ENCODE measurements at regions not wholly inside any gene's neighbourhood (a gene's known extent, or its start where the extent isn't known, plus 50 kb on each side); places are given as distances from the start of the nearest gene placed in this dataset.

GRCh38 chr7:41298409-41298808 lies 404.5 kb downstream of the INHBA start:
- Mint-ChIP-seq H3K4me1 (no peaks in the 10 kb centered on the region), H3K4me3 (no peak overlapping the region), H3K27ac (no peak overlapping the region), H3K9me3 (ENCODE audit: insufficient read depth) (no peaks in the 10 kb centered on the region), H3K27me3 (no peaks in the 10 kb centered on the region)
- H3K9ac ChIP-seq (ENCODE audit: low read length), result no peak overlapping the region
- H3K4me1 ChIP-seq (ENCODE audit: control insufficient read depth in 2 of 2, insufficient read depth in 2 of 2, low read length in 2 of 2), result no peaks in the 10 kb centered on the region
- WGBS (ENCODE audit: insufficient coverage), result 80% methylated on average over 1 of the region's 2 CpGs
- ATAC-seq (ENCODE audit: low read depth), result no peak
- H2AFZ ChIP-seq (ENCODE audit: insufficient read depth, low read depth, low read length, poor library complexity, severe bottlenecking), result no peak overlapping the region
- ChIA-PET POLR2A (no interaction called here), CTCF (no interaction called here)
- H3K4me3 ChIP-seq (ENCODE audit: control extremely low read depth in 1 of 5, extremely low read depth in 1 of 5, insufficient read depth in 1 of 5, low read depth in 2 of 5, low read length in 4 of 5), result no peak overlapping the region
- no peaks in the 10 kb centered on the region for H3K9me3 ChIP-seq (ENCODE audit: control extremely low read depth in 1 of 3, control insufficient read depth in 2 of 3, insufficient read depth in 1 of 3, low read length in 2 of 3)
- TF ChIP-seq CTCF (IDR thresholded peaks at IDR 0.05) (no peak), EZH2 (IDR thresholded peaks at IDR 0.05; ENCODE audit: borderline replicate concordance, insufficient read depth, low read depth, low read length, poor library complexity, severe bottlenecking) (no peak)
- no peak overlapping the region for H3K27ac ChIP-seq (ENCODE audit: low read length in 2 of 2)
- no peaks in the 10 kb centered on the region for H3K79me2 ChIP-seq (ENCODE audit: control insufficient read depth, insufficient read depth, low read length)
- DNase-seq, result no peak
- no peak overlapping the region for H3K4me2 ChIP-seq (replicated peaks; ENCODE audit: low read depth, low read length, poor library complexity, severe bottlenecking)
- no peaks in the 10 kb centered on the region for H3K27me3 ChIP-seq (replicated peaks in 1 of 4; ENCODE audit: control extremely low read depth in 1 of 4, control insufficient read depth in 3 of 4, insufficient read depth in 4 of 4, low read length in 3 of 4)
- intact Hi-C loops (cut with micrococcal nuclease), result no loop called here
- H4K20me1 ChIP-seq (ENCODE audit: control insufficient read depth, insufficient read depth, low read length, poor library complexity, severe bottlenecking), result no peaks in the 10 kb centered on the region
- H3K36me3 ChIP-seq (replicated peaks in 1 of 2; ENCODE audit: control extremely low read depth in 1 of 2, control insufficient read depth in 1 of 2, extremely low read depth in 1 of 2, insufficient read depth in 2 of 2, low read length in 1 of 2), result no peaks in the 10 kb centered on the region

- WGBS (ENCODE audit: insufficient coverage), result 94% methylated on average over 5 of the region's 6 CpGs
- no peak overlapping the region for H3K4me3 Mint-ChIP-seq
- Histone ChIP-seq H4K20me1 (ENCODE audit: control insufficient read depth, insufficient read depth, low read length, poor library complexity, severe bottlenecking) (no peaks in the 10 kb centered on the region), H3K36me3 (replicated peaks in 1 of 2; ENCODE audit: control extremely low read depth in 1 of 2, control insufficient read depth in 1 of 2, extremely low read depth in 1 of 2, insufficient read depth in 2 of 2, low read length in 1 of 2) (no peaks in the 10 kb centered on the region), H3K27me3 (replicated peaks in 1 of 4; ENCODE audit: control extremely low read depth in 1 of 4, control insufficient read depth in 3 of 4, insufficient read depth in 4 of 4, low read length in 3 of 4) (no peaks in the 10 kb centered on the region), H3K9ac (ENCODE audit: low read length) (no peak overlapping the region), H3K4me2 (replicated peaks; ENCODE audit: low read depth, low read length, poor library complexity, severe bottlenecking) (no peak overlapping the region), H3K4me1 (ENCODE audit: control insufficient read depth in 2 of 2, insufficient read depth in 2 of 2, low read length in 2 of 2) (no peaks in the 10 kb centered on the region), H3K27ac (ENCODE audit: low read length in 2 of 2) (no peak overlapping the region), H3K9me3 (ENCODE audit: control extremely low read depth in 1 of 3, control insufficient read depth in 2 of 3, insufficient read depth in 1 of 3, low read length in 2 of 3) (no peaks in the 10 kb centered on the region), H3K79me2 (ENCODE audit: control insufficient read depth, insufficient read depth, low read length) (no peaks in the 10 kb centered on the region), H2AFZ (ENCODE audit: insufficient read depth, low read depth, low read length, poor library complexity, severe bottlenecking) (no peak overlapping the region), H3K4me3 (ENCODE audit: control extremely low read depth in 1 of 5, extremely low read depth in 1 of 5, insufficient read depth in 1 of 5, low read depth in 2 of 5, low read length in 4 of 5) (no peak overlapping the region)
- ChIA-PET CTCF (no interaction called here), POLR2A (no interaction called here)
- no peaks in the 10 kb centered on the region for H3K9me3 Mint-ChIP-seq (ENCODE audit: insufficient read depth)
- no peak overlapping the region for H3K27ac Mint-ChIP-seq
- intact Hi-C loops (cut with micrococcal nuclease), result no loop called here
- no peaks in the 10 kb centered on the region for H3K27me3 Mint-ChIP-seq
- DNase-seq (no peak), ATAC-seq (ENCODE audit: low read depth) (no peak)
- no peaks in the 10 kb centered on the region for H3K4me1 Mint-ChIP-seq
- TF ChIP-seq CTCF (IDR thresholded peaks at IDR 0.05) (no peak), EZH2 (IDR thresholded peaks at IDR 0.05; ENCODE audit: borderline replicate concordance, insufficient read depth, low read depth, low read length, poor library complexity, severe bottlenecking) (no peak)
Observed at GRCh38 chr7:41297166-41297565, 405.7 kb downstream of the INHBA start.
